ENCODE measurements at regions not wholly inside any gene's neighbourhood (a gene's known extent, or its start where the extent isn't known, plus 50 kb on each side); places are given as distances from the start of the nearest gene placed in this dataset.
"Not testable (repeated sequence)": the region's sequence is repeated elsewhere in the genome, so short reads cannot be mapped to it uniquely, and the experiment has no call there.

GRCh38 chr2:172259827-172260226 is 157.1 kb upstream of the DLX2 start:
- DNase-seq (ENCODE audit: low read depth, low spot score), result no peak

- no peak for DNase-seq (ENCODE audit: low read depth, low spot score)
Observed at GRCh38 chr2:172260336-172260735, 157.6 kb upstream of the DLX2 start.

- no peak for DNase-seq (ENCODE audit: low read depth, low spot score)
Observed at GRCh38 chr2:172261292-172261691, 158.6 kb upstream of the DLX2 start.

- DNase-seq (ENCODE audit: low read depth, low spot score), result no peak
Observed at GRCh38 chr2:172262486-172262885, 159.8 kb upstream of the DLX2 start.

GRCh38 chr2:172264820-172265219 is 162.1 kb upstream of the DLX2 start:
- not testable (repeated sequence) for DNase-seq (ENCODE audit: low read depth, low spot score)

GRCh38 chr2:172269507-172270244 is 157.7 kb upstream of the ITGA6 start:
- not testable (repeated sequence) for DNase-seq (ENCODE audit: low read depth, low spot score)

GRCh38 chr2:172270278-172271079 is 156.9 kb upstream of the ITGA6 start:
- no peak for DNase-seq (ENCODE audit: low read depth, low spot score)

- no peak for DNase-seq (ENCODE audit: low read depth, low spot score)
Observed at GRCh38 chr2:172273910-172274571, 153.3 kb upstream of the ITGA6 start.

- no peak for DNase-seq (ENCODE audit: low read depth, low spot score)
Observed at GRCh38 chr2:172275239-172275638, 152.1 kb upstream of the ITGA6 start.

- no peak for DNase-seq (ENCODE audit: low read depth, low spot score)
Observed at GRCh38 chr2:172276961-172277360, 150.4 kb upstream of the ITGA6 start.

GRCh38 chr2:172278667-172279066 is 148.7 kb upstream of the ITGA6 start:
- DNase-seq (ENCODE audit: low read depth, low spot score), result no peak

GRCh38 chr2:172279214-172279613 is 148.2 kb upstream of the ITGA6 start:
- DNase-seq (ENCODE audit: low read depth, low spot score), result no peak

- no peak for DNase-seq (ENCODE audit: low read depth, low spot score)
Observed at GRCh38 chr2:172279813-172280212, 147.6 kb upstream of the ITGA6 start.

- DNase-seq (ENCODE audit: low read depth, low spot score), result no peak
Observed at GRCh38 chr2:172280571-172281361, 146.6 kb upstream of the ITGA6 start.

GRCh38 chr2:172281648-172282570 is 145.5 kb upstream of the ITGA6 start:
- no peak for DNase-seq (ENCODE audit: low read depth, low spot score)

- peak; percentile 56 for DNase-seq (ENCODE audit: low read depth, low spot score)
Observed at GRCh38 chr2:172282944-172283343, 144.4 kb upstream of the ITGA6 start.

GRCh38 chr2:172283476-172283875 is 143.9 kb upstream of the ITGA6 start:
- DNase-seq (ENCODE audit: low read depth, low spot score), result no peak

- DNase-seq (ENCODE audit: low read depth, low spot score), result no peak
Observed at GRCh38 chr2:172284209-172284608, 143.2 kb upstream of the ITGA6 start.

- DNase-seq (ENCODE audit: low read depth, low spot score), result peak; percentile 41
Observed at GRCh38 chr2:172285010-172285621, 142.3 kb upstream of the ITGA6 start.

GRCh38 chr2:172285760-172286159 is 141.6 kb upstream of the ITGA6 start:
- no peak for DNase-seq (ENCODE audit: low read depth, low spot score)
